Gastrocnemius medialis (tissue), 4 donors: ENCODE measurements at regions not wholly inside any gene's neighbourhood (a gene's known extent, or its start where the extent isn't known, plus 50 kb on each side); places are given as distances from the start of the nearest gene placed in this dataset.

Source experiments
- ATAC-seq, 2 donors: fragments of 150-250 bp; one replicate each; pipeline ENCODE4 v1.9.1; 2016
- DNase-seq, 2 donors: peaks; one replicate each; pipeline ENCODE4 v3.0.0-alpha.2; 2019
- H3K27ac ChIP-seq, 4 donors: fragments of 200-600 bp; sonication (generic); 1 replicate in 1 of 4; 2 replicates in 3 of 4; pipeline ENCODE4 v1.5.1; 2016 to 2018; ENCODE audit warnings: mild to moderate bottlenecking in 2 of 4, moderate library complexity in 1 of 4
- H3K27me3 ChIP-seq, 3 donors: fragments of 200-600 bp; sonication (generic) in 2 of 3; 1 replicate in 1 of 3; 2 replicates in 2 of 3; pipeline versions ENCODE4 v1.5.1 to v1.6.0; 2016 to 2019; ENCODE audit warnings: mild to moderate bottlenecking in 1 of 3, moderate library complexity in 1 of 3
- H3K36me3 ChIP-seq, 2 donors: fragments of 200-600 bp; sonication (generic) in 1 of 2; one replicate each; pipeline ENCODE4 v1.5.1; 2017 to 2018
- H3K4me1 ChIP-seq, 2 donors: fragments of 200-600 bp; sonication (generic) in 1 of 2; one replicate each; pipeline ENCODE4 v1.5.1; 2016 to 2017; ENCODE audit warnings: mild to moderate bottlenecking in 2 of 2
- H3K4me3 ChIP-seq, 4 donors: fragments of 200-600 bp; sonication (generic) in 3 of 4; 1 replicate in 1 of 4; 2 replicates in 3 of 4; pipeline ENCODE4 v1.5.1; 2016 to 2019; ENCODE audit warnings: mild to moderate bottlenecking in 2 of 4
- H3K9me3 ChIP-seq, 3 donors: fragments of 200-600 bp; sonication (generic) in 2 of 3; 1 replicate in 1 of 3; 2 replicates in 2 of 3; pipeline ENCODE4 v1.5.1; 2016 to 2019
- POLR2A ChIP-seq, 2 donors: fragments of 450-650 bp; IDR thresholded peaks; one replicate each; pipeline ENCODE4 v1.6.1; 2017; ENCODE audit warnings: antibody characterized with exemption in 2 of 2, mild to moderate bottlenecking in 2 of 2, moderate library complexity in 2 of 2
- in situ Hi-C, 4 donors: fragments of 200-750 bp; cut with MboI; loops; one replicate each; pipeline versions ENCODE4 v1.15.0 to v1.8.0; 2017; ENCODE audit warnings: low sequenced_read_pairs in 4 of 4
- intact Hi-C: fragments of 100-400 bp; cut with DNase I; formaldehyde crosslinking; loops from one replicate; pipeline ENCODE4 v1.15.1; 2023; ENCODE audit warnings: low total_unique reads
- TF ChIP-seq, protein P1 (sequence below), 5 experiments: fragments of 450-650 bp in 3 of 5; fragments of 200-600 bp in 2 of 5; sonication (generic) in 2 of 5; IDR thresholded peaks in 4 of 5; conservative IDR thresholded peaks in 1 of 5; 1 replicate in 4 of 5; 2 replicates in 1 of 5; pipeline ENCODE4 v1.5.1; 2016 to 2019; ENCODE audit warnings: antibody characterized with exemption in 5 of 5, mild to moderate bottlenecking in 3 of 5, moderate library complexity in 3 of 5

DNA sequence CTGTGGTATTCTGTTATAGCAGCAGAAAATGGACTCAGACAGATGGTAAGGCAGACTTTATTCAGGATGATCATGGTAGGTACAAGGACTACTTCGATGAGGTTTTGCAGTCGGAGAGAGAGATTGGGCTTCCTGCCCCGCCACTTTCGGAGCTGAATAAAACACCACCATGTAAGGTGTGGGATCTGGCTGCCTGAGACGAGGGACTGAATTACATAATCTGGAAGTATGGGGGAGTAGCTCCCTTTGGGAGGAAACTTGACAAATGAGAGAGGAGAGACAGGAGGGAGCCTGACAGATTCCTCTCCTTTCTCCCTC lies 255.5 kb upstream of the GATB start:
- H3K4me1 ChIP-seq = no peaks in the 10 kb centered on the region
- TF ChIP-seq, protein P1, sequence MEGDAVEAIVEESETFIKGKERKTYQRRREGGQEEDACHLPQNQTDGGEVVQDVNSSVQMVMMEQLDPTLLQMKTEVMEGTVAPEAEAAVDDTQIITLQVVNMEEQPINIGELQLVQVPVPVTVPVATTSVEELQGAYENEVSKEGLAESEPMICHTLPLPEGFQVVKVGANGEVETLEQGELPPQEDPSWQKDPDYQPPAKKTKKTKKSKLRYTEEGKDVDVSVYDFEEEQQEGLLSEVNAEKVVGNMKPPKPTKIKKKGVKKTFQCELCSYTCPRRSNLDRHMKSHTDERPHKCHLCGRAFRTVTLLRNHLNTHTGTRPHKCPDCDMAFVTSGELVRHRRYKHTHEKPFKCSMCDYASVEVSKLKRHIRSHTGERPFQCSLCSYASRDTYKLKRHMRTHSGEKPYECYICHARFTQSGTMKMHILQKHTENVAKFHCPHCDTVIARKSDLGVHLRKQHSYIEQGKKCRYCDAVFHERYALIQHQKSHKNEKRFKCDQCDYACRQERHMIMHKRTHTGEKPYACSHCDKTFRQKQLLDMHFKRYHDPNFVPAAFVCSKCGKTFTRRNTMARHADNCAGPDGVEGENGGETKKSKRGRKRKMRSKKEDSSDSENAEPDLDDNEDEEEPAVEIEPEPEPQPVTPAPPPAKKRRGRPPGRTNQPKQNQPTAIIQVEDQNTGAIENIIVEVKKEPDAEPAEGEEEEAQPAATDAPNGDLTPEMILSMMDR (IDR thresholded peaks at IDR 0.05 in 4 of 5, conservative IDR thresholded peaks at IDR 0.05 in 1 of 5) = no peak
- no peak for TF ChIP-seq POLR2A (IDR thresholded peaks at IDR 0.05)
- H3K27me3 ChIP-seq = no peaks in the 10 kb centered on the region
- no peak overlapping the region for H3K4me3 ChIP-seq
- intact Hi-C loops (no loop called here), in situ Hi-C loops (no loop called here)
- DNase-seq = no peak
- H3K36me3 ChIP-seq = no peaks in the 10 kb centered on the region
- no peaks in the 10 kb centered on the region for H3K9me3 ChIP-seq
- H3K27ac ChIP-seq = no peak overlapping the region
- no peak for ATAC-seq

DNA sequence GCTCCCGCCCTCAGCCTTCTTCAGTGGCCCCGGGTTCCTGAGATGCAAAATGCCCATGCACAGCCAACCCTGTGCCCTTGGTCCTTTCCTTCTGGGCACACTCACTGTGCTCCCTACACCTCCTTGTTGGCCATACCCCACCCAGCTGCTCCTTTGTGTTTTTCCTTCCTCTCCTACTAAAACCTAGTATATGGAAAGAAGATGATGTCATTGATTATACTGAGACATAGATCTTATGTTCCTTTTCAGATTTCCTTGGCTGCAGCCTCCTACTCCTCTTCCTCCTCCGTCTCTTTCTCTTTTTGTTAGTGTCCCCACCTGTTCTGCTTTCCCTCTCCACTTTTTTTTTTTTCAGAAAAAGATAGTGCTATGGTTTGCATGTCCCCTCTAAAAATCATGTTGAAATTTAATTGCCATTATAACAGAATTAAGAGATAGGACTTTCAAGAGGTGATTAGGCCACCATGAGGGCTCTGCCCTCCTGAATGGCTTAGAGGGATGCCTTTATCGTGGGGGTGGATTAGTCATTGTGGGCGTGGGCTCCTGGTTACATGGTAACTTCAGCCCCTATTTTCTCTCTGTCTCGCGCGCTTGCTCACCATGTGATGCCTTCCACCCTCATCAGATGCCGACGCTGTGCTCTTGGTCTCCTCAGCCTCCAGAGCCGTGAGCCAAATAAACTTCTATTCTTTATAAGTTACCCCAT lies 254.9 kb upstream of the GATB start:
- no peaks in the 10 kb centered on the region for H3K4me1 ChIP-seq
- TF ChIP-seq, protein P1 (IDR thresholded peaks at IDR 0.05 in 4 of 5, conservative IDR thresholded peaks at IDR 0.05 in 1 of 5) = no peak
- TF ChIP-seq POLR2A (IDR thresholded peaks at IDR 0.05) = no peak
- intact Hi-C loops = no loop called here
- DNase-seq (no peak), ATAC-seq (no peak)
- no peaks in the 10 kb centered on the region for H3K9me3 ChIP-seq
- no peaks in the 10 kb centered on the region for H3K36me3 ChIP-seq
- no peak overlapping the region for H3K4me3 ChIP-seq
- H3K27ac ChIP-seq = no peak overlapping the region
- in situ Hi-C loops = no loop called here
- no peaks in the 10 kb centered on the region for H3K27me3 ChIP-seq

DNA sequence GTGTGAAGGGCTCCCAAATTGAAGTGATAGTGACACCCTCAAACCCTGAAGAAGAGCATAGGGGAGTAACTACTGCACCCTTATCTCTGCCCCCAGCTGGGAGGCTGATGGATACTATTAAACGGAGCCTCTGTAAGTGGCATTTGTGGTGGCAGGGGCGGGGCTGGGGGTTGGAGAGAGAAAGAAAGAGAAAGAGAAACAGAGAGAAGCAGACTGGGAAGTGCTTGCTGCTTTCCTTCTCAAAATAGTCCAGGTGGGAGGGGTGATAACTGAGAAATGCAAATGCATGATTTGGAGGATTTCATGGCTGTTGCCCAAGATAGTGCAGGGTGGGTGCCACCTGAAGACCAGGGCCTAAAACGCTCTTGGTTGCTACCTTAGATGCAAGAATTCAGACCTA lies 253.5 kb upstream of the GATB start:
- TF ChIP-seq, protein P1 (IDR thresholded peaks at IDR 0.05 in 4 of 5, conservative IDR thresholded peaks at IDR 0.05 in 1 of 5) = no peak
- no peak for TF ChIP-seq POLR2A (IDR thresholded peaks at IDR 0.05)
- DNase-seq = no peak
- H3K36me3 ChIP-seq = no peaks in the 10 kb centered on the region
- in situ Hi-C loops (no loop called here), intact Hi-C loops (no loop called here)
- H3K27me3 ChIP-seq = no peaks in the 10 kb centered on the region
- ATAC-seq = no peak
- H3K27ac ChIP-seq = no peak overlapping the region
- no peaks in the 10 kb centered on the region for H3K4me1 ChIP-seq
- no peaks in the 10 kb centered on the region for H3K9me3 ChIP-seq
- H3K4me3 ChIP-seq = no peak overlapping the region

DNA sequence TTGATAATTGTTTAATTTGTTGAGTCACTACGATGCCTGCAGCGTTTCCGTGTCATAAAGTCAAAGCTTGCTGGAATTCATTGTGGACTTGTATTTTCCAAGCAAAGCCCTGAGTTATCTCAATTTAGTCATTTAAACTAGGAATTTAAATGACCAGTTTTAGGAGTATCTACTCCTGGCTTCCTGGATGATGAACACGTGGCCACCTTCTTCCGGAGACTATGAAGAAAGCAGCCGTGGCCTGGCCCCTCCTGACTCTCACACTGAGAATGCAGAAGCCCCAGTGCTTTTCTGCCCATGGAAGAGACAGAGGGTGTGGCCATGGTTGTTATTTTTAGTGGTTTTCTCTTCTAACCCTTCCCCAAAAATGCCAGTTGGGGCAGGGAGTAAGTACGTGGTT lies 250.7 kb upstream of the GATB start:
- H3K27me3 ChIP-seq = no peaks in the 10 kb centered on the region
- H3K4me3 ChIP-seq = no peak overlapping the region
- no peaks in the 10 kb centered on the region for H3K36me3 ChIP-seq
- no peaks in the 10 kb centered on the region for H3K4me1 ChIP-seq
- DNase-seq (no peak), ATAC-seq (no peak)
- intact Hi-C loops = no loop called here
- TF ChIP-seq, protein P1 (IDR thresholded peaks at IDR 0.05 in 4 of 5, conservative IDR thresholded peaks at IDR 0.05 in 1 of 5) = no peak
- TF ChIP-seq POLR2A (IDR thresholded peaks at IDR 0.05) = no peak
- no peak overlapping the region for H3K27ac ChIP-seq
- in situ Hi-C loops = no loop called here
- no peaks in the 10 kb centered on the region for H3K9me3 ChIP-seq

DNA sequence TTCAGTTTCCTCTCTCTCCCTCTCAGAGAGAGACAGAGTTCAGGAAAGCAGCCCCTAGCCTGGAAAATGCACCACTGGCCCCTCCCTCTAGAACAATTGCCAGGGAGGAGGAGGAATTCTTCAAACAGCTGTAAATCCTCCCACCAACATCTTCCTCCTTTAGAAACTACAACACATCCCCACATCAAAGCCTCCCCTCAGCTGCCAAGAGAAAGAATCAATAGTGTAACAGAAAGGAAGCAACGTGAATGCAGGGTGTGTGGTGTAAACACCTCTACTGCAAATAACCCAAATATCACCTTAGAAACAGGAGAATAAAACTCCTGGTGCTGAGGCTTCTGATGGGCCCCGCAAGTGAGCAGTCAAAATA lies 249.9 kb upstream of the GATB start:
- intact Hi-C loops (no loop called here), in situ Hi-C loops (no loop called here)
- no peak for ATAC-seq

More for the DNA sequence above, 249.9 kb upstream of the GATB start:
- no peaks in the 10 kb centered on the region for H3K4me1 ChIP-seq
- H3K9me3 ChIP-seq = no peaks in the 10 kb centered on the region
- TF ChIP-seq, protein P1 (IDR thresholded peaks at IDR 0.05 in 4 of 5, conservative IDR thresholded peaks at IDR 0.05 in 1 of 5) = no peak
- no peak for TF ChIP-seq POLR2A (IDR thresholded peaks at IDR 0.05)
- H3K36me3 ChIP-seq = no peaks in the 10 kb centered on the region
- no peak overlapping the region for H3K27ac ChIP-seq
- H3K27me3 ChIP-seq = no peaks in the 10 kb centered on the region
- no peak overlapping the region for H3K4me3 ChIP-seq
- DNase-seq = no peak
